ENCODE measurements at regions not wholly inside any gene's neighbourhood (a gene's known extent, or its start where the extent isn't known, plus 50 kb on each side); places are given as distances from the start of the nearest gene placed in this dataset.

- CTCF ChIA-PET: no interaction called here
- no peak overlapping the region for H3K4me3 ChIP-seq (ENCODE audit: low read depth, low read length)
- DNase-seq (ENCODE audit: low read depth): no peak
- H3K36me3 ChIP-seq (ENCODE audit: control insufficient read depth, insufficient read depth, low read length): no peaks in the 10 kb centered on the region
- TF ChIP-seq, protein P1, sequence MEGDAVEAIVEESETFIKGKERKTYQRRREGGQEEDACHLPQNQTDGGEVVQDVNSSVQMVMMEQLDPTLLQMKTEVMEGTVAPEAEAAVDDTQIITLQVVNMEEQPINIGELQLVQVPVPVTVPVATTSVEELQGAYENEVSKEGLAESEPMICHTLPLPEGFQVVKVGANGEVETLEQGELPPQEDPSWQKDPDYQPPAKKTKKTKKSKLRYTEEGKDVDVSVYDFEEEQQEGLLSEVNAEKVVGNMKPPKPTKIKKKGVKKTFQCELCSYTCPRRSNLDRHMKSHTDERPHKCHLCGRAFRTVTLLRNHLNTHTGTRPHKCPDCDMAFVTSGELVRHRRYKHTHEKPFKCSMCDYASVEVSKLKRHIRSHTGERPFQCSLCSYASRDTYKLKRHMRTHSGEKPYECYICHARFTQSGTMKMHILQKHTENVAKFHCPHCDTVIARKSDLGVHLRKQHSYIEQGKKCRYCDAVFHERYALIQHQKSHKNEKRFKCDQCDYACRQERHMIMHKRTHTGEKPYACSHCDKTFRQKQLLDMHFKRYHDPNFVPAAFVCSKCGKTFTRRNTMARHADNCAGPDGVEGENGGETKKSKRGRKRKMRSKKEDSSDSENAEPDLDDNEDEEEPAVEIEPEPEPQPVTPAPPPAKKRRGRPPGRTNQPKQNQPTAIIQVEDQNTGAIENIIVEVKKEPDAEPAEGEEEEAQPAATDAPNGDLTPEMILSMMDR (IDR thresholded peaks at IDR 0.05; ENCODE audit: insufficient read depth, low read depth, low read length): no peak
- H3K27me3 ChIP-seq (ENCODE audit: control insufficient read depth, insufficient read depth, low read length): no peaks in the 10 kb centered on the region
- POLR2A ChIA-PET: no interaction called here
These were observed 51.3 kb upstream of the CAB39 start for GRCh38 chr2:230661072-230661957.
